ENCODE measurements at regions not wholly inside any gene's neighbourhood (a gene's known extent, or its start where the extent isn't known, plus 50 kb on each side); places are given as distances from the start of the nearest gene placed in this dataset.
A peak's percentile ranks its signal among the peaks of the same experiment; 100 is the strongest.
"Not testable (repeated sequence)": the region's sequence is repeated elsewhere in the genome, so short reads cannot be mapped to it uniquely, and the experiment has no call there.

GRCh38 chr13:50130123-50130946, 115.1 kb downstream of the KCNRG start:
- DNase-seq (ENCODE audit: low spot score), result peak; percentile 40

GRCh38 chr13:50131920-50132903, 117.0 kb downstream of the KCNRG start:
- DNase-seq (ENCODE audit: low spot score), result no peak

GRCh38 chr13:50132904-50133357, 117.7 kb downstream of the KCNRG start:
- DNase-seq (ENCODE audit: low spot score), result no peak

- DNase-seq (ENCODE audit: low spot score), result no peak
Measured at GRCh38 chr13:50133358-50133953, 118.2 kb downstream of the KCNRG start.

- no peak for DNase-seq (ENCODE audit: low spot score)
Measured at GRCh38 chr13:50136226-50136625, 121.0 kb downstream of the KCNRG start.

- no peak for DNase-seq (ENCODE audit: low spot score)
Measured at GRCh38 chr13:50136678-50137077, 121.4 kb downstream of the KCNRG start.

- not testable (repeated sequence) for DNase-seq (ENCODE audit: low spot score)
Measured at GRCh38 chr13:50139435-50139934, 124.2 kb downstream of the KCNRG start.

- no peak for DNase-seq (ENCODE audit: low spot score)
Measured at GRCh38 chr13:50140153-50140552, 124.9 kb downstream of the KCNRG start.

- DNase-seq (ENCODE audit: low spot score), result no peak
Measured at GRCh38 chr13:50140581-50141374, 125.5 kb downstream of the KCNRG start.

- no peak for DNase-seq (ENCODE audit: low spot score)
Measured at GRCh38 chr13:50141375-50141975, 126.2 kb downstream of the KCNRG start.

- no peak for DNase-seq (ENCODE audit: low spot score)
Measured at GRCh38 chr13:50144246-50145160, 129.3 kb downstream of the KCNRG start.

GRCh38 chr13:50149214-50149613, 134.0 kb downstream of the KCNRG start:
- no peak for DNase-seq (ENCODE audit: low spot score)

- no peak for DNase-seq (ENCODE audit: low spot score)
Measured at GRCh38 chr13:50149932-50150331, 134.7 kb downstream of the KCNRG start.

- DNase-seq (ENCODE audit: low spot score), result no peak
Measured at GRCh38 chr13:50152224-50152623, 137.0 kb downstream of the KCNRG start.

GRCh38 chr13:50152655-50153309, 137.5 kb downstream of the KCNRG start:
- DNase-seq (ENCODE audit: low spot score), result no peak

GRCh38 chr13:50153401-50153800, 138.2 kb downstream of the KCNRG start:
- no peak for DNase-seq (ENCODE audit: low spot score)

GRCh38 chr13:50153876-50154275, 138.6 kb downstream of the KCNRG start:
- no peak for DNase-seq (ENCODE audit: low spot score)

- no peak for DNase-seq (ENCODE audit: low spot score)
Measured at GRCh38 chr13:50154697-50155096, 139.5 kb downstream of the KCNRG start.

GRCh38 chr13:50156140-50156539, 140.9 kb downstream of the KCNRG start:
- peak; percentile 79 for DNase-seq (ENCODE audit: low spot score)
